Breast epithelium (tissue), 3 donors: ENCODE measurements at regions not wholly inside any gene's neighbourhood (a gene's known extent, or its start where the extent isn't known, plus 50 kb on each side); places are given as distances from the start of the nearest gene placed in this dataset.

ENCODE experiments used
- CTCF ChIP-seq, 3 donors: fragments of 450-650 bp; IDR thresholded peaks; one replicate each; pipeline ENCODE4 v1.5.1; 2016 to 2017; ENCODE audit warnings: antibody characterized with exemption in 3 of 3, mild to moderate bottlenecking in 3 of 3, moderate library complexity in 3 of 3
- POLR2A ChIP-seq: fragments of 450-650 bp; IDR thresholded peaks from one replicate; pipeline ENCODE4 v1.6.1; 2016; ENCODE audit warnings: antibody characterized with exemption, mild to moderate bottlenecking, moderate library complexity
- POLR2AphosphoS5 ChIP-seq, 3 donors: sonication (generic); formaldehyde crosslinking; IDR thresholded peaks; one replicate each; pipeline ENCODE4 v1.6.1; 2017; ENCODE audit warnings: antibody characterized with exemption in 3 of 3

DNA sequence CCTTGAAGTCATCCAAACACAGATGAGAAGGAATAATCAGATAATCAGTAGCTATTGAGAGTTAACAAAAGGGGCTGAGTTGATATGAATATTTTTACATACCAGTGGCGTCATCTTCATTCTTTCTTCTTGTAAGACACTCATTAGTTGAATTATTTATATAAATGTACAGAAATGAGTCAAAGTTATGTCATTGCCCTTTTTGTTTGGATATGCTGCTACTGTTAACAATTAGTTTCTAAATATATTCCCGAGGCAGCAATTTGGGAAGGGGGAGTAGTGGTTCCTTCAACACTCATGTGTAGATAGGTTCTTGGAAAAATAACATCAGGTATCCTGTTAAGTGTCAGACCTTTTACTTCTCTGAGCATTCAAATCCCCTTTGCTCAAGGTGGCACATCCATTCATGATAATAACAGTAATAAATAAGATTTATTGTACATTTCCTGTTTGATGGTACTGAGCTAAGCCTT is 436.6 kb downstream of the SPRY1 start:
- TF ChIP-seq POLR2AphosphoS5 (IDR thresholded peaks at IDR 0.05) (no peak), CTCF (IDR thresholded peaks at IDR 0.05) (no peak), POLR2A (no peak)
